WTC11 (cell line): ENCODE measurements at regions not wholly inside any gene's neighbourhood (a gene's known extent, or its start where the extent isn't known, plus 50 kb on each side); places are given as distances from the start of the nearest gene placed in this dataset.
A peak's percentile ranks its signal among the peaks of the same experiment; 100 is the strongest.

Experiments
- ATAC-seq: fragments of 200-7000 bp; cut with Tn5 transposase; 2 replicates; pipeline ENCODE4 v1.10.0; 2021; ENCODE audit warnings: mild to moderate bottlenecking, moderate library complexity
- CTCF ChIA-PET: fragments of 300-600 bp; sonication (Branson Sonifier 250); formaldehyde crosslinking; loops from one replicate; lab custom pipeline; 2021; ENCODE audit warnings: antibody characterized with exemption; lab: Charles Lee
- POLR2A ChIA-PET: fragments of 350-600 bp; sonication (Branson Sonifier 250); formaldehyde crosslinking; loops from one replicate; lab custom pipeline; 2021; ENCODE audit warnings: antibody characterized with exemption; lab: Charles Lee
- DNase-seq: peaks from one replicate; pipeline ENCODE4 v3.0.0; 2021; ENCODE audit warnings: low spot score
- H3K27ac Mint-ChIP-seq: 2 replicates; pipeline ENCODE4 v1.8.0; 2021; ENCODE audit warnings: mixed read lengths
- H3K27me3 Mint-ChIP-seq: 2 replicates; pipeline ENCODE4 v1.8.0; 2021; ENCODE audit warnings: low read depth, mild to moderate bottlenecking, moderate library complexity, mixed read lengths
- H3K36me3 Mint-ChIP-seq: 2 replicates; pipeline ENCODE4 v1.8.0; 2021; ENCODE audit warnings: mixed read lengths
- H3K4me1 Mint-ChIP-seq: 2 replicates; pipeline ENCODE4 v1.8.0; 2022; ENCODE audit warnings: mixed read lengths
- H3K4me3 Mint-ChIP-seq: 2 replicates; pipeline ENCODE4 v1.8.0; 2021; ENCODE audit warnings: mild to moderate bottlenecking, moderate library complexity, mixed read lengths
- H3K9me3 Mint-ChIP-seq: 2 replicates; pipeline ENCODE4 v1.8.0; 2021; ENCODE audit warnings: mixed read lengths
- EMX1 ChIP-seq: fragments of 250-450 bp; sonication (Bioruptor Pico); IDR thresholded peaks from 2 replicates; pipeline ENCODE4 v1.8.0; 2021; ENCODE audit warnings: mild to moderate bottlenecking
- GRHL2 ChIP-seq: fragments of 250-450 bp; sonication (Bioruptor Pico); IDR thresholded peaks from 2 replicates; pipeline ENCODE4 v1.8.0; 2022; ENCODE audit warnings: mild to moderate bottlenecking, moderate library complexity; ENCODE audit not compliant: insufficient replicate concordance, severe bottlenecking
- GTF2I ChIP-seq: fragments of 250-450 bp; sonication (Bioruptor Pico); conservative IDR thresholded peaks from 2 replicates; pipeline ENCODE4 v1.4.0; 2021; ENCODE audit warnings: mild to moderate bottlenecking
- HMGA2 ChIP-seq: fragments of 250-450 bp; sonication (Bioruptor Pico); IDR thresholded peaks from 2 replicates; pipeline ENCODE4 v1.4.0; 2021; ENCODE audit warnings: mild to moderate bottlenecking, moderate library complexity
- NFATC4 ChIP-seq: fragments of 250-450 bp; sonication (Bioruptor Pico); IDR thresholded peaks from 2 replicates; pipeline ENCODE4 v1.9.0; 2021; ENCODE audit warnings: mild to moderate bottlenecking
- NFYB ChIP-seq: sonication (generic); formaldehyde crosslinking; conservative IDR thresholded peaks from 2 replicates; pipeline ENCODE4 v1.8.0; 2022; ENCODE audit warnings: low read depth, missing genetic modification reagents
- OVOL2 ChIP-seq: fragments of 250-450 bp; sonication (Bioruptor Pico); IDR thresholded peaks from 2 replicates; pipeline ENCODE4 v1.9.0; 2021; ENCODE audit warnings: mild to moderate bottlenecking, borderline replicate concordance
- SOX15 ChIP-seq: fragments of 250-450 bp; sonication (Bioruptor Pico); IDR thresholded peaks from 2 replicates; pipeline ENCODE4 v1.9.0; 2021; ENCODE audit warnings: mild to moderate bottlenecking
- ZBTB21 ChIP-seq: sonication (generic); formaldehyde crosslinking; IDR thresholded peaks from 2 replicates; pipeline ENCODE4 v1.8.1; 2023; ENCODE audit warnings: mild to moderate bottlenecking, missing genetic modification reagents, borderline replicate concordance
- ZNF138 ChIP-seq: sonication (generic); formaldehyde crosslinking; conservative IDR thresholded peaks from 2 replicates; pipeline ENCODE4 v1.8.1; 2022; ENCODE audit warnings: mild to moderate bottlenecking, moderate library complexity, missing genetic modification reagents
- ZNF219 ChIP-seq: sonication (generic); formaldehyde crosslinking; IDR thresholded peaks from 2 replicates; pipeline ENCODE4 v1.8.0; 2023; ENCODE audit warnings: missing genetic modification reagents, mild to moderate bottlenecking, borderline replicate concordance
- ZNF416 ChIP-seq: fragments of 250-450 bp; sonication (Bioruptor Pico); IDR thresholded peaks from 2 replicates; pipeline ENCODE4 v1.9.0; 2021; ENCODE audit warnings: mild to moderate bottlenecking, inconsistent platforms
- ZNF671 ChIP-seq: fragments of 250-450 bp; sonication (Bioruptor Pico); IDR thresholded peaks from 2 replicates; pipeline ENCODE4 v1.8.0; 2021; ENCODE audit warnings: mild to moderate bottlenecking
- TF ChIP-seq, protein P1 (sequence below): fragments of 250-450 bp; sonication (Bioruptor Pico); conservative IDR thresholded peaks from 2 replicates; pipeline ENCODE4 v1.9.0; 2021; ENCODE audit warnings: mild to moderate bottlenecking
- TF ChIP-seq, protein P2 (sequence below): sonication (generic); formaldehyde crosslinking; conservative IDR thresholded peaks from 2 replicates; pipeline ENCODE4 v1.8.1; 2023; ENCODE audit warnings: mild to moderate bottlenecking, low read depth, missing genetic modification reagents, moderate library complexity
- TF ChIP-seq, protein P3 (sequence below): sonication (generic); formaldehyde crosslinking; IDR thresholded peaks from 2 replicates; pipeline ENCODE4 v1.8.1; 2022; ENCODE audit warnings: low read depth, mild to moderate bottlenecking, moderate library complexity, missing genetic modification reagents, borderline replicate concordance
- TF ChIP-seq, protein P4 (sequence below): fragments of 250-450 bp; sonication (Bioruptor Pico); IDR thresholded peaks from 2 replicates; pipeline ENCODE4 v1.9.0; 2021; ENCODE audit warnings: mild to moderate bottlenecking, borderline replicate concordance
- TF ChIP-seq, protein P5 (sequence below): sonication (generic); formaldehyde crosslinking; IDR thresholded peaks from 2 replicates; pipeline ENCODE4 v1.8.1; 2023; ENCODE audit warnings: mild to moderate bottlenecking, missing genetic modification reagents, moderate library complexity

DNA sequence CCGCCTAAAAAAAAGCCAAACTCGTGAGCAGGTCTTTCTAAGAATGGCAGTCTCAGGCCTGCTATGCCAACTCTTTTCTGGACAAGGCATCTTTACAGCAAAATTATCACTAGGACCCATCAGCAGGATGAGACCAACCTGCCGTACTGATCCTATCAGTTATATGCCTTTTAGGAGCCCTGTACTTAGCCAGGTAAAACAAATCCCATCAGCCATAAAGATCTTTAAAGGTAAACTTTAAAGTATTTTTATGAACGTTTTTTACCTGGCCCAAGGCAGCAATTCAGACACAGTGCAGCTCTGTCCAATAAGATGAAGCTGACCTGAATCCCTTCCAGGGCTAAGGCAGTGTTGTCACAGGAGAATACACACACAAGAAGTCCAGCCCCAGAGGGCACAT, 51.3 kb upstream of the TGM3 start (continued):
- TF ChIP-seq, protein P1, sequence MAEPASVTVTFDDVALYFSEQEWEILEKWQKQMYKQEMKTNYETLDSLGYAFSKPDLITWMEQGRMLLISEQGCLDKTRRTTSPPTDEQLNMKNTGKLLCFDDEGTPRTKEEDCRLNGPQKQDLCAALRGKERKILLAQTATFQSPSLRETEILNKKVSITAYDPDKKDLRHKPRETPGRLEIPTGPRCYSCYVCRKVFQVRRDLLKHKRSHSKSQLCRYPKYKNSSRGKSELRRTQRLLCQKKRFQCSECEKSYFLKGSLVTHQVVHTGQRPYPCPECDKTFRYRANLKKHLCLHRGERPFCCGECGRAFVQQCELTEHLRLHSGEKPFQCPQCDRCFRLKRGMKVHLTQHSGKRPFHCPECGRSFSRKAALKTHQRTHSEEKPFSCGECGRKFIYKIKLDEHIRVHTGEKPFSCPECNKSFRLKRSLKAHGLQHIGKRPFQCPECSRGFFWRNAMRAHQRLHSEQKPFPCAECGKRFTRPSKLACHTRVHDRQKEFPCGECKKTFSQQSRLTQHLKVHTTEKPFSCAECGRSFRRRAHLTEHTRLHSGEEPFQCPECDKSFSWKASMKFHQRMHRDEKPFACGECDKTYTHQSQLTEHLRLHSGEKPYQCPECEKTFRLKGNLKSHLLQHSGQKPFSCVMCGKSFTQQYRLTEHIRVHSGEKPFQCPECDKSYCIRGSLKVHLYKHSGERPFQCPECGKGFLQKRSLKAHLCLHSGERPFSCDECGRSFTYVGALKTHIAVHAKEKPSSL (CRISPR knock-in tag) = no peak
- no peak for TF ChIP-seq OVOL2 (CRISPR knock-in tag)
- TF ChIP-seq ZNF138 (CRISPR knock-in tag) = no peak
- no peak for TF ChIP-seq ZNF219
- no peak for TF ChIP-seq SOX15 (CRISPR knock-in tag)
- TF ChIP-seq, protein P2, sequence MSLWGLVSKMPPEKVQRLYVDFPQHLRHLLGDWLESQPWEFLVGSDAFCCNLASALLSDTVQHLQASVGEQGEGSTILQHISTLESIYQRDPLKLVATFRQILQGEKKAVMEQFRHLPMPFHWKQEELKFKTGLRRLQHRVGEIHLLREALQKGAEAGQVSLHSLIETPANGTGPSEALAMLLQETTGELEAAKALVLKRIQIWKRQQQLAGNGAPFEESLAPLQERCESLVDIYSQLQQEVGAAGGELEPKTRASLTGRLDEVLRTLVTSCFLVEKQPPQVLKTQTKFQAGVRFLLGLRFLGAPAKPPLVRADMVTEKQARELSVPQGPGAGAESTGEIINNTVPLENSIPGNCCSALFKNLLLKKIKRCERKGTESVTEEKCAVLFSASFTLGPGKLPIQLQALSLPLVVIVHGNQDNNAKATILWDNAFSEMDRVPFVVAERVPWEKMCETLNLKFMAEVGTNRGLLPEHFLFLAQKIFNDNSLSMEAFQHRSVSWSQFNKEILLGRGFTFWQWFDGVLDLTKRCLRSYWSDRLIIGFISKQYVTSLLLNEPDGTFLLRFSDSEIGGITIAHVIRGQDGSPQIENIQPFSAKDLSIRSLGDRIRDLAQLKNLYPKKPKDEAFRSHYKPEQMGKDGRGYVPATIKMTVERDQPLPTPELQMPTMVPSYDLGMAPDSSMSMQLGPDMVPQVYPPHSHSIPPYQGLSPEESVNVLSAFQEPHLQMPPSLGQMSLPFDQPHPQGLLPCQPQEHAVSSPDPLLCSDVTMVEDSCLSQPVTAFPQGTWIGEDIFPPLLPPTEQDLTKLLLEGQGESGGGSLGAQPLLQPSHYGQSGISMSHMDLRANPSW (CRISPR knock-in tag) = no peak

DNA sequence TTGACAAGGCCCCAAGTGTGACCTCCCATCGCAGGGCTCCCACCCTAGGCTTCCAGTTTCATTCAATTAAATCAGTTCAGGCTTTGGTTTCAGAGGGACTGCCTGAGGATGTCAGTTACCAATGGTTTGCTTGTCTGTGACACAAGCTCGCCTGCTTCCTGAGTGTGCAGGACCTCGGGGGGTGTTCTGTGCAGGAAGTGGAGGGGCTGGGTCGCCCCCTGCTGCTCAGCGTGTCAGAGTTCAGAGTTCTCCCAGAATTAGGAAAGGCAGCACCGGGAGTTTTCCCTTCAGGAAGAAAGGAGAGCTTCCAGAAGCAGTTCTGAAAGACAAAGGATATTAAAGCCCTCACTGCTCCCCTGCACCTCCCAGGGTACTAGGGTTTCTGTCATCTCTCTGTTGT, 50.8 kb upstream of the TGM3 start:
- Mint-ChIP-seq H3K4me3 (no peak overlapping the region), H3K27ac (peak overlapping the region; percentile 92)
- CTCF ChIA-PET = interaction anchor here (1.0 to 3.3 kb wide), 6 partner anchors 8 to 273 kb away, joined by 3 to 26 read pairs (median 4); no protein-coding TSS in a partner anchor

DNA sequence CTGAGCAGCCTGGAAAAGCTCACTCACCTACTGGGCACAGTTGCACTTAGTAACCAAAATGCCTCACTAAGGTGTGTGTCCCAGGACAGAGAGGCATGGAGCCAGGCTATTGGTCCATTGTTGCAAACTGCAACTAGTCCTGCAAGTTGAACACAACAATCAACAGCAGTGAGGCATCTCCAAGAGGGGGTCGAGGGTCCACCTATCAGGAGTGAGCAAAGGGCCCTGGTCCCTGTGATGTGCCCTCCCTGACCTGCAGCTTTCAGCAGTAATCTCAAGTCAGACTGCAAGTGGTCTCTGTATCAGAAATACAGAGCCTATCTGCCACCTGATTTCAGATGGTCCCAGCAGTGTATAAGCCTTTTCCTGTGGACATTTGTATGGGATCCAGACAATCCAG, 50.2 kb upstream of the TGM3 start:
- peak overlapping the region; percentile 92 for H3K27ac Mint-ChIP-seq
- POLR2A ChIA-PET = interaction anchor here (1.1 kb wide), 1 partner anchor 19 kb away, joined by 3 read pairs; no protein-coding TSS in a partner anchor
- TF ChIP-seq ZNF219 (no peak), HMGA2 (no peak), ZNF671 (CRISPR knock-in tag) (no peak), NFATC4 (CRISPR knock-in tag) (no peak), EMX1 (CRISPR knock-in tag) (no peak), GRHL2 (no peak), GTF2I (CRISPR knock-in tag) (no peak)
- TF ChIP-seq, protein P3, sequence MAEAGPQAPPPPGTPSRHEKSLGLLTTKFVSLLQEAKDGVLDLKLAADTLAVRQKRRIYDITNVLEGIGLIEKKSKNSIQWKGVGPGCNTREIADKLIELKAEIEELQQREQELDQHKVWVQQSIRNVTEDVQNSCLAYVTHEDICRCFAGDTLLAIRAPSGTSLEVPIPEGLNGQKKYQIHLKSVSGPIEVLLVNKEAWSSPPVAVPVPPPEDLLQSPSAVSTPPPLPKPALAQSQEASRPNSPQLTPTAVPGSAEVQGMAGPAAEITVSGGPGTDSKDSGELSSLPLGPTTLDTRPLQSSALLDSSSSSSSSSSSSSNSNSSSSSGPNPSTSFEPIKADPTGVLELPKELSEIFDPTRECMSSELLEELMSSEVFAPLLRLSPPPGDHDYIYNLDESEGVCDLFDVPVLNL = no peak
- TF ChIP-seq, all 79 proteins: peak for 0
- Mint-ChIP-seq H3K36me3 (no peaks in the 10 kb centered on the region), H3K9me3 (no peaks in the 10 kb centered on the region), H3K4me1 (peaks cover 36% of the 10 kb centered on the region), H3K4me3 (no peak overlapping the region; the same call in 1 of the 2 replicates), H3K27me3 (no peaks in the 10 kb centered on the region; the same call in 1 of the 2 replicates)
- peak; percentile 64 for ATAC-seq
- DNase-seq = no peak
- CTCF ChIA-PET = interaction anchor here (1.0 to 3.3 kb wide), 6 partner anchors 9 to 273 kb away, joined by 3 to 26 read pairs (median 4); no protein-coding TSS in a partner anchor

More for the DNA sequence above, 50.8 kb upstream of the TGM3 start:
- ATAC-seq (peak; percentile 40), DNase-seq (peak; percentile 24)
- TF ChIP-seq NFYB (CRISPR knock-in tag) (no peak), ZNF416 (no peak), ZBTB21 (no peak)
- TF ChIP-seq, protein P4, sequence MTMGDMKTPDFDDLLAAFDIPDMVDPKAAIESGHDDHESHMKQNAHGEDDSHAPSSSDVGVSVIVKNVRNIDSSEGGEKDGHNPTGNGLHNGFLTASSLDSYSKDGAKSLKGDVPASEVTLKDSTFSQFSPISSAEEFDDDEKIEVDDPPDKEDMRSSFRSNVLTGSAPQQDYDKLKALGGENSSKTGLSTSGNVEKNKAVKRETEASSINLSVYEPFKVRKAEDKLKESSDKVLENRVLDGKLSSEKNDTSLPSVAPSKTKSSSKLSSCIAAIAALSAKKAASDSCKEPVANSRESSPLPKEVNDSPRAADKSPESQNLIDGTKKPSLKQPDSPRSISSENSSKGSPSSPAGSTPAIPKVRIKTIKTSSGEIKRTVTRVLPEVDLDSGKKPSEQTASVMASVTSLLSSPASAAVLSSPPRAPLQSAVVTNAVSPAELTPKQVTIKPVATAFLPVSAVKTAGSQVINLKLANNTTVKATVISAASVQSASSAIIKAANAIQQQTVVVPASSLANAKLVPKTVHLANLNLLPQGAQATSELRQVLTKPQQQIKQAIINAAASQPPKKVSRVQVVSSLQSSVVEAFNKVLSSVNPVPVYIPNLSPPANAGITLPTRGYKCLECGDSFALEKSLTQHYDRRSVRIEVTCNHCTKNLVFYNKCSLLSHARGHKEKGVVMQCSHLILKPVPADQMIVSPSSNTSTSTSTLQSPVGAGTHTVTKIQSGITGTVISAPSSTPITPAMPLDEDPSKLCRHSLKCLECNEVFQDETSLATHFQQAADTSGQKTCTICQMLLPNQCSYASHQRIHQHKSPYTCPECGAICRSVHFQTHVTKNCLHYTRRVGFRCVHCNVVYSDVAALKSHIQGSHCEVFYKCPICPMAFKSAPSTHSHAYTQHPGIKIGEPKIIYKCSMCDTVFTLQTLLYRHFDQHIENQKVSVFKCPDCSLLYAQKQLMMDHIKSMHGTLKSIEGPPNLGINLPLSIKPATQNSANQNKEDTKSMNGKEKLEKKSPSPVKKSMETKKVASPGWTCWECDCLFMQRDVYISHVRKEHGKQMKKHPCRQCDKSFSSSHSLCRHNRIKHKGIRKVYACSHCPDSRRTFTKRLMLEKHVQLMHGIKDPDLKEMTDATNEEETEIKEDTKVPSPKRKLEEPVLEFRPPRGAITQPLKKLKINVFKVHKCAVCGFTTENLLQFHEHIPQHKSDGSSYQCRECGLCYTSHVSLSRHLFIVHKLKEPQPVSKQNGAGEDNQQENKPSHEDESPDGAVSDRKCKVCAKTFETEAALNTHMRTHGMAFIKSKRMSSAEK (CRISPR knock-in tag) = no peak
- TF ChIP-seq, protein P5, sequence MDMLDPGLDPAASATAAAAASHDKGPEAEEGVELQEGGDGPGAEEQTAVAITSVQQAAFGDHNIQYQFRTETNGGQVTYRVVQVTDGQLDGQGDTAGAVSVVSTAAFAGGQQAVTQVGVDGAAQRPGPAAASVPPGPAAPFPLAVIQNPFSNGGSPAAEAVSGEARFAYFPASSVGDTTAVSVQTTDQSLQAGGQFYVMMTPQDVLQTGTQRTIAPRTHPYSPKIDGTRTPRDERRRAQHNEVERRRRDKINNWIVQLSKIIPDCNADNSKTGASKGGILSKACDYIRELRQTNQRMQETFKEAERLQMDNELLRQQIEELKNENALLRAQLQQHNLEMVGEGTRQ = no peak
- no peaks in the 10 kb centered on the region for H3K36me3 Mint-ChIP-seq
- POLR2A ChIA-PET = interaction anchor here (1.1 kb wide), 1 partner anchor 20 kb away, joined by 3 read pairs; no protein-coding TSS in a partner anchor
- no peaks in the 10 kb centered on the region; the same call in 1 of the 2 replicates for H3K27me3 Mint-ChIP-seq
- peaks cover 36% of the 10 kb centered on the region for H3K4me1 Mint-ChIP-seq
- no peaks in the 10 kb centered on the region for H3K9me3 Mint-ChIP-seq
